Body of pancreas (tissue), 4 donors: ENCODE measurements at regions not wholly inside any gene's neighbourhood (a gene's known extent, or its start where the extent isn't known, plus 50 kb on each side); places are given as distances from the start of the nearest gene placed in this dataset.

ENCODE experiments used
- ATAC-seq: fragments of 150-250 bp; one replicate; pipeline ENCODE4 v1.9.1; 2016
- DNase-seq, 4 donors: peaks; one replicate each; pipeline ENCODE4 v3.0.0-alpha.2; 2019
- H3K27ac ChIP-seq, 4 donors: fragments of 200-600 bp; sonication (generic); 1 replicate in 3 of 4; 2 replicates in 1 of 4; pipeline versions ENCODE4 v1.5.1 to v1.6.1; 2016 to 2019; ENCODE audit warnings: mild to moderate bottlenecking in 1 of 4, mixed read lengths in 1 of 4, moderate library complexity in 1 of 4
- H3K27me3 ChIP-seq, 2 donors: fragments of 200-600 bp; sonication (generic); one replicate each; pipeline ENCODE4 v1.6.0; 2016; ENCODE audit warnings: mild to moderate bottlenecking in 1 of 2
- H3K36me3 ChIP-seq, 2 donors: fragments of 200-600 bp; sonication (generic); replicated peaks in 1 of 2; 2 replicates each; pipeline ENCODE4 v1.5.1; 2016; ENCODE audit warnings: low read depth in 2 of 2; ENCODE audit not compliant: insufficient read depth in 1 of 2
- H3K4me1 ChIP-seq: fragments of 200-600 bp; sonication (generic); one replicate; pipeline ENCODE4 v1.6.0; 2016
- H3K4me3 ChIP-seq, 2 donors: fragments of 200-600 bp; sonication (generic); 1 replicate in 1 of 2; 2 replicates in 1 of 2; pipeline ENCODE4 v1.5.1; 2016 to 2019
- H3K9me3 ChIP-seq, 3 donors: fragments of 200-600 bp; sonication (generic); 1 replicate in 2 of 3; 2 replicates in 1 of 3; pipeline ENCODE4 v1.5.1; 2016
- CTCF ChIP-seq, 7 experiments: fragments of 450-650 bp in 4 of 7; fragments of 200-600 bp in 3 of 7; sonication (generic) in 3 of 7; IDR thresholded peaks; one replicate each; pipeline ENCODE4 v1.5.1; 2016 to 2019; ENCODE audit warnings: antibody characterized with exemption in 7 of 7
- POLR2A ChIP-seq, 3 donors: fragments of 450-650 bp; IDR thresholded peaks; one replicate each; pipeline ENCODE4 v1.6.1; 2016; ENCODE audit warnings: antibody characterized with exemption in 3 of 3, mild to moderate bottlenecking in 2 of 3
- WGBS, 2 donors: methylation state at CpG; one replicate each; pipeline ENCODE4 v1.1.5; 2017; 5-methylcytosine and 5-hydroxymethylcytosine counted together
- intact Hi-C: fragments of 100-400 bp; cut with DNase I; formaldehyde crosslinking; loops from one replicate; pipeline ENCODE4 v1.15.1; 2023

- no peaks in the 10 kb centered on the region for H3K4me1 ChIP-seq
- intact Hi-C loops = no loop called here
These were observed 569.0 kb upstream of the SORCS1 start for GRCh38 chr10:107733328-107734130.

GRCh38 chr10:107732045-107732444 lies 567.5 kb upstream of the SORCS1 start:
- no peak for ATAC-seq

More at GRCh38 chr10:107733328-107734130, 569.0 kb upstream of the SORCS1 start:
- no peak for ATAC-seq
- no peaks in the 10 kb centered on the region for H3K36me3 ChIP-seq
- peaks cover 0 to 6% (median 0%) of the 10 kb centered on the region in 3 donors for H3K9me3 ChIP-seq
- TF ChIP-seq POLR2A (IDR thresholded peaks at IDR 0.05) = no peak
- TF ChIP-seq CTCF (IDR thresholded peaks at IDR 0.05) = no peak
- no peaks in the 10 kb centered on the region for H3K27me3 ChIP-seq
- no peak overlapping the region for H3K4me3 ChIP-seq
- 37 to 41% methylated on average over 2 of the region's 2 CpGs for WGBS, 2 donors
- DNase-seq = no peak
- no peak overlapping the region for H3K27ac ChIP-seq

GRCh38 chr10:107728807-107729206 lies 564.3 kb upstream of the SORCS1 start:
- peak; percentile 21 for ATAC-seq
- no peaks in the 10 kb centered on the region for H3K27me3 ChIP-seq
- H3K4me3 ChIP-seq = no peak overlapping the region
- TF ChIP-seq POLR2A (IDR thresholded peaks at IDR 0.05) (no peak), CTCF (IDR thresholded peaks at IDR 0.05) (no peak)
- H3K36me3 ChIP-seq = no peaks in the 10 kb centered on the region
- intact Hi-C loops = no loop called here
- WGBS, 2 donors = 22 to 28% methylated on average over 5 of the region's 5 CpGs
- peaks cover 0 to under 1% (median 0%) of the 10 kb centered on the region in 3 donors for H3K9me3 ChIP-seq
- no peaks in the 10 kb centered on the region for H3K4me1 ChIP-seq
- H3K27ac ChIP-seq = no peak overlapping the region
- DNase-seq = no peak

More at GRCh38 chr10:107732045-107732444, 567.5 kb upstream of the SORCS1 start:
- DNase-seq = no peak
- no peak overlapping the region for H3K4me3 ChIP-seq
- H3K36me3 ChIP-seq = no peaks in the 10 kb centered on the region
- TF ChIP-seq CTCF (IDR thresholded peaks at IDR 0.05) = no peak
- TF ChIP-seq POLR2A (IDR thresholded peaks at IDR 0.05) = no peak
- H3K9me3 ChIP-seq = peaks cover 0 to 6% (median 0%) of the 10 kb centered on the region in 3 donors
- 76 to 80% methylated on average over 7 of the region's 7 CpGs for WGBS, 2 donors
- H3K27me3 ChIP-seq = no peaks in the 10 kb centered on the region
- intact Hi-C loops = no loop called here
- no peaks in the 10 kb centered on the region for H3K4me1 ChIP-seq
- no peak overlapping the region for H3K27ac ChIP-seq

- no peak for ATAC-seq
- WGBS, 2 donors = 6 to 18% methylated on average over 2 of the region's 2 CpGs
- H3K4me1 ChIP-seq = no peaks in the 10 kb centered on the region
- intact Hi-C loops = no loop called here
- H3K27ac ChIP-seq = no peak overlapping the region
- TF ChIP-seq POLR2A (IDR thresholded peaks at IDR 0.05) (no peak), CTCF (IDR thresholded peaks at IDR 0.05) (no peak)
- H3K4me3 ChIP-seq = no peak overlapping the region
- no peaks in the 10 kb centered on the region for H3K9me3 ChIP-seq
- H3K36me3 ChIP-seq = no peaks in the 10 kb centered on the region
- no peaks in the 10 kb centered on the region for H3K27me3 ChIP-seq
- no peak for DNase-seq
These were observed 563.3 kb upstream of the SORCS1 start for GRCh38 chr10:107727767-107728317.
